ENCODE measurements at regions not wholly inside any gene's neighbourhood (a gene's known extent, or its start where the extent isn't known, plus 50 kb on each side); places are given as distances from the start of the nearest gene placed in this dataset.

DNA sequence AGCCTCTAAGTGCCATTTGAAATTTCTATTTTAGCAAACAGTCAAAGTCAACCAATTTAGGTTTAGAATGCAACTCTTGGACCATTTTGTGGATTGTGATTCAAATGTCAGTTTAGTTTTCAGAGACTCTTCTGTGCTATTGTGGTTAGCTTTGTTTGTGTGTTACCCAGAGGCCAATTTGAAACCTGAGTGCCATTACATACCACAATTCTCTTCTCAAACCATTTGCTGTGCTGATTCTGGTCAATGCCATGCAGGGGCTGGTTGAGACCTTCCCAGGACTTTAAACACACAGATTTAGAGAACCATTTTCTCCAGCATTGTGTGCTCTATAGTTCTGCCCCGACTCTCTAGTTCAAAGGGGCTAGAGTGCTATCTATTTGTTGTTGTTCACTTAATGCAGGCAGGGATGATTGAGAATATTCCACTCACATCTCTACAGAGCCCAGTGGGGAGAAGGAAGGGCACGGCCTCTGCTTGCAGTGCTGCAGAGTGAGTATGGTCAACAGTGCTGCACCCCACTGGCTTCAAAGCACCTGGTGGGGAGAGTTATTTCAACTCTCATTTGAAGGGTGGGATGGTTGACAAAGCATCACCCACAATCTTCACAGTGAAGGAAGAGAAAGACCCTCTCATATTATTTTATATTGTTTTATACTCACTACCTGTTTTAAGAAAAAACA lies 738.2 kb downstream of the COL12A1 start:
- DNase-seq (ENCODE audit: low read depth in 2 of 2), result no peak
- no peak overlapping the region for H3K4me3 ChIP-seq (replicated peaks in 1 of 2; ENCODE audit: low read depth in 2 of 2, low read length in 2 of 2)
- TF ChIP-seq, protein P1, sequence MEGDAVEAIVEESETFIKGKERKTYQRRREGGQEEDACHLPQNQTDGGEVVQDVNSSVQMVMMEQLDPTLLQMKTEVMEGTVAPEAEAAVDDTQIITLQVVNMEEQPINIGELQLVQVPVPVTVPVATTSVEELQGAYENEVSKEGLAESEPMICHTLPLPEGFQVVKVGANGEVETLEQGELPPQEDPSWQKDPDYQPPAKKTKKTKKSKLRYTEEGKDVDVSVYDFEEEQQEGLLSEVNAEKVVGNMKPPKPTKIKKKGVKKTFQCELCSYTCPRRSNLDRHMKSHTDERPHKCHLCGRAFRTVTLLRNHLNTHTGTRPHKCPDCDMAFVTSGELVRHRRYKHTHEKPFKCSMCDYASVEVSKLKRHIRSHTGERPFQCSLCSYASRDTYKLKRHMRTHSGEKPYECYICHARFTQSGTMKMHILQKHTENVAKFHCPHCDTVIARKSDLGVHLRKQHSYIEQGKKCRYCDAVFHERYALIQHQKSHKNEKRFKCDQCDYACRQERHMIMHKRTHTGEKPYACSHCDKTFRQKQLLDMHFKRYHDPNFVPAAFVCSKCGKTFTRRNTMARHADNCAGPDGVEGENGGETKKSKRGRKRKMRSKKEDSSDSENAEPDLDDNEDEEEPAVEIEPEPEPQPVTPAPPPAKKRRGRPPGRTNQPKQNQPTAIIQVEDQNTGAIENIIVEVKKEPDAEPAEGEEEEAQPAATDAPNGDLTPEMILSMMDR (IDR thresholded peaks at IDR 0.05; ENCODE audit: low read depth, low read length), result no peak

DNA sequence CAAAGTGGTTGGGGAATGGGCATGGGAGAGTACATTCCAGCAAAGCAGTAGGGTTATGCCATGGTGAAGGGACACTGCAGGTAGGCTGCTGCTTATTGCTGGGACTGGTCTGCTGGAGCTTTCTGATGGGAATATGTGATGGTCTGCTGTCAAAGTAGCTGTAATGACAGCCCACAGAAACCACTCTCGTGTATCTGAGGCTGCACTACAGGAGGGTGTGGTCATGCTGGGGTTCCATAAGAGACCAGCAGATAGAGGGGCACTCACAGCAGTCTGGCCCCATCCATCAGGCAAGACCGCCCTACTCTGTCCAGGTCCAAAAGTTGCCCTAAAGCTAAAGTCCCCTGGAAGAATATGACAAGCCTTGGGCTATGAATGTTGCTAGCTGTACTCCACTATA lies 739.3 kb downstream of the COL12A1 start:
- DNase-seq (ENCODE audit: low read depth in 2 of 2), result no peak
- no peak overlapping the region for H3K4me3 ChIP-seq (replicated peaks in 1 of 2; ENCODE audit: low read depth in 2 of 2, low read length in 2 of 2)
- TF ChIP-seq, protein P1 (IDR thresholded peaks at IDR 0.05; ENCODE audit: low read depth, low read length), result no peak

DNA sequence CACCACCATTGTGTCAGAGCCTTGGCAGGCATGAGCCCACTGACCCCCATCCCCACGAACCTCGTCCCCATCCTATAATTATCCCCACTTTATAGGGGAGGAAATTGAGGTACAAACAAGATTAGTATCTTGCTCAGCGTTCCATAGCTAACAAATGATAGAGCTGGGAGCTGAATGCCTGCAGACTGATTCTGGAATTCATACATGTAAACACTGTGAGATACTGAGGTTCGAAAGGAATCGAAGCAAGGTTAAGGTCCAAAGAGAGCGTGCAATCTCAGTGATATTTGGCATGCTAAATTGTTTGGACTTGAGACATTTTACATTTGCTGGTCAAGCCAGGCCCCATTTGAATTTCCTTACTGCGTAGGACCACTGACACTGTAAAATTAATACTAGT lies 746.6 kb downstream of the COL12A1 start:
- no peak for DNase-seq (ENCODE audit: low read depth in 2 of 2)
- TF ChIP-seq, protein P1 (IDR thresholded peaks at IDR 0.05; ENCODE audit: low read depth, low read length), result no peak
- H3K4me3 ChIP-seq (replicated peaks in 1 of 2; ENCODE audit: low read depth in 2 of 2, low read length in 2 of 2), result no peak overlapping the region

DNA sequence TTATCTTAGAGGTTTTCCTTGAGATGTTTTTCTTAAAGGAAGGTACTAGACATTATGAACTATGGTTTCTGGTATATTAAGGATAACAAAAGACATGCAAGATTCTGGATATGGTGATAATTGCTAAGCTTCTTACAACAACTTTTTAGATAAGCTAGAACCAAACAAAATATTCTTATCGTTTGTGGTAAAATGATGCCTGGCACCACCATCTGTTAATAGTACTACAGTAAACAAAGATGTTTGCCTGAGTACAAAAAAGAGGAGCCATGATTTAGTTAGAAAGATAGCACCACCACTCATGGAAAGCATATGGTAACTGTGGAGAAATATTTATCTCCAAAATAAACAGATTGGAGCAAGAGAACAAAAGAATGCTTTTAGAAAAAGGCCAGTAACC lies 747.3 kb downstream of the COL12A1 start:
- H3K4me3 ChIP-seq (replicated peaks in 1 of 2; ENCODE audit: low read depth in 2 of 2, low read length in 2 of 2), result no peak overlapping the region
- DNase-seq (ENCODE audit: low read depth in 2 of 2), result no peak
- TF ChIP-seq, protein P1 (IDR thresholded peaks at IDR 0.05; ENCODE audit: low read depth, low read length), result no peak

DNA sequence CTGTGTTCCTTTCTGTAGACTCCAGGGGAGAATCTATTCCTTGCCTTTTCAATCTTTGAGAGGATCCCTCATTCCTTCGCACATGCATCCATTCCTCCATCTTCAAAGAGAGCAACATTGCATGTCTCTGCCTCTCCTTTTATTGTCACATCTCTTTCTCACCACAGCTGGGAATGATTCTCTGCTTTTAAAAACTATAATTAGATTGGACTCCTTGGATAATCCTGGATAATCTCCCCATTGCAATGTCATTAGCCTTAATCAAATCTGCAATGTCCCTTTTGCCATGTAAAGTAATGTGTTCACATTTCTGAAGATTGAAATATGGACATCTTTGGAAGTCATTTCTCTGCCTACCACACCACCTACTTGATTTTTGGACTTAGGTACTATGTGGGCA lies 750.1 kb downstream of the COL12A1 start:
- TF ChIP-seq, protein P1 (IDR thresholded peaks at IDR 0.05; ENCODE audit: low read depth, low read length), result no peak
- H3K4me3 ChIP-seq (replicated peaks in 1 of 2; ENCODE audit: low read depth in 2 of 2, low read length in 2 of 2), result no peak overlapping the region
- DNase-seq (ENCODE audit: low read depth in 2 of 2), result no peak

DNA sequence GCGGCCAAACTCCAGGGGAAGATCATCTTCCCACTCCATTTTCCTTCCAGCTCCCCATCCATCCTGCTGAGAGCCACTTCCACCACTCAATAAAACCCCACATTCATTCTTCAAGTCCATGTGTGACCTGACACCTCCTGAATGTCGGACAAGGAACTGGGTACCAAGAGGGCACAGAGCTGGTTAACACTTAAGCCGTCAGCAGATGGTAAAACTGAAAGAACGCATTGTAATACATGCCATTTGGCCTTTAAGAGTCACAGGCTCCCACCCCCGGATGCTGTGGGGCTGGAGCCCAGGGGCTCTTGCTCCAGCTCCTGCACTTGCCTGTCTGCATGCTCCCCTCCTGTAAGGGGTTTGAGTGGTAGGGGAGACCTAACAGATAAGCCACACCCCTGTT lies 753.9 kb downstream of the COL12A1 start:
- TF ChIP-seq, protein P1 (IDR thresholded peaks at IDR 0.05; ENCODE audit: low read depth, low read length), result no peak
- DNase-seq (ENCODE audit: low read depth in 2 of 2), result no peak

DNA sequence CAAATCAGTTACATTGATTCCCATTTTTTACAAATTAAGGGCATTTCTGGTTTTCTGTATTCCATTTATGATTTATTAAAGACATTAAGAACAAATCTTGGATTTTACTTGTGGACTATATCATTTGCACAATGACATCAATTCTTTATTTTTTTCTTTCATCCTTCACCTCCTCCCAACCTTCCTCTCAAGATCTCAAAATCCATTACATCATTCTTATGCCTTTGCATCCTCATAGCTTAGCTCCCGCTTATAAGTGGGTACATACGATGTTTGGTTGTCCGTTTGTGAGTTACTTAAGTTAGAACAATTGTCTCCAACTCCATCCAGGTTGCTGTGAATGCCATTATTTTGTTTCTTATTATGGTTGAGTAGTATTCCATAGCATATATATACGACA lies 752.8 kb downstream of the CD109 start:
- H3K4me3 ChIP-seq (replicated peaks in 1 of 2; ENCODE audit: low read depth in 2 of 2, low read length in 2 of 2), result no peak overlapping the region
- TF ChIP-seq, protein P1 (IDR thresholded peaks at IDR 0.05; ENCODE audit: low read depth, low read length), result no peak
- DNase-seq (ENCODE audit: low read depth in 2 of 2), result no peak

More for the DNA sequence above, 753.9 kb downstream of the COL12A1 start:
- no peak overlapping the region for H3K4me3 ChIP-seq (replicated peaks in 1 of 2; ENCODE audit: low read depth in 2 of 2, low read length in 2 of 2)
